Endothelial cell of umbilical vein (primary cell): ENCODE measurements at regions not wholly inside any gene's neighbourhood (a gene's known extent, or its start where the extent isn't known, plus 50 kb on each side); places are given as distances from the start of the nearest gene placed in this dataset.

ENCODE experiments used
- BruUV-seq: library from RNA; stranded (reverse); fragments of 400-500 nt; replicated peaks from 2 replicates; lab custom pipeline; 2021; lab: Mats Ljungman, UMichigan
- CTCF ChIA-PET: fragments of 300-600, 350-600 bp; sonication (Branson Sonifier 250); formaldehyde crosslinking; loops from one replicate; lab custom pipeline; 2021; ENCODE audit warnings: antibody characterized with exemption, inconsistent platforms; lab: Charles Lee
- POLR2A ChIA-PET: fragments of 300-600, 350-600 bp; sonication (Branson Sonifier 250); formaldehyde crosslinking; loops from one replicate; lab custom pipeline; 2021; ENCODE audit warnings: antibody characterized with exemption, inconsistent platforms; lab: Charles Lee
- DNase-seq: peaks from one replicate; pipeline ENCODE4 v3.0.0-alpha.2; 2011; ENCODE audit warnings: low read depth, low spot score
- FAIRE-seq: peaks from 2 replicates; lab custom pipeline; 2011; peaks lifted over from hg19 to GRCh38; lab: Jason Lieb, UNC
- H2AFZ ChIP-seq: 2 replicates; pipeline ENCODE4 v1.6.0; 2012; ENCODE audit warnings: low read depth, low read length, control low read depth, inconsistent platforms
- H3K27ac ChIP-seq: 2 replicates; pipeline ENCODE4 v1.5.1; 2011; ENCODE audit warnings: low read depth, mild to moderate bottlenecking, control low read depth, low read length, moderate library complexity; ENCODE audit not compliant: insufficient read depth
- H3K27me3 ChIP-seq, 2 experiments: 2 replicates each; pipeline versions ENCODE4 v1.6.0 to v1.6.1; 2011; ENCODE audit warnings: low read length in 2 of 2, mixed read lengths in 1 of 2; ENCODE audit not compliant: control insufficient read depth in 2 of 2, insufficient read depth in 2 of 2
- H3K36me3 ChIP-seq, 2 experiments: 2 replicates in 1 of 2; 3 replicates in 1 of 2; pipeline ENCODE4 v1.5.1; 2011; ENCODE audit warnings: low read length in 2 of 2, mild to moderate bottlenecking in 1 of 2, moderate library complexity in 1 of 2; ENCODE audit not compliant: control insufficient read depth in 2 of 2, insufficient read depth in 2 of 2; ENCODE audit errors: extremely low read depth in 1 of 2
- H3K4me1 ChIP-seq: 3 replicates; pipeline ENCODE4 v1.5.1; 2011; ENCODE audit warnings: mild to moderate bottlenecking, low read length; ENCODE audit not compliant: control insufficient read depth, insufficient read depth; ENCODE audit errors: extremely low read depth
- H3K4me2 ChIP-seq: 2 replicates; pipeline ENCODE4 v1.6.1; 2011; ENCODE audit warnings: low read length, control low read depth, mixed read lengths; ENCODE audit not compliant: insufficient read depth
- H3K4me3 ChIP-seq, 3 experiments: fragments of 200-600 bp in 1 of 3; sonication (generic), shearing (Covaris generic) in 1 of 3; replicated peaks in 1 of 3; 2 replicates each; pipeline ENCODE4 v1.5.1; 2011 to 2016; ENCODE audit warnings: control low read depth in 3 of 3, low read length in 3 of 3, mild to moderate bottlenecking in 2 of 3, inconsistent platforms in 1 of 3, low read depth in 1 of 3, moderate library complexity in 1 of 3; ENCODE audit not compliant: insufficient read depth in 1 of 3
- H3K79me2 ChIP-seq: 2 replicates; pipeline ENCODE4 v1.6.0; 2012; ENCODE audit warnings: low read length, inconsistent platforms; ENCODE audit not compliant: control insufficient read depth, insufficient read depth
- H3K9ac ChIP-seq: replicated peaks from 2 replicates; pipeline ENCODE3; 2011; ENCODE audit warnings: low read length, control low read depth; ENCODE audit not compliant: insufficient read depth; ENCODE audit errors: extremely low read depth
- H3K9me1 ChIP-seq: replicated peaks from 3 replicates; pipeline ENCODE4 v1.6.0; 2011; ENCODE audit warnings: mild to moderate bottlenecking, low read length; ENCODE audit not compliant: control insufficient read depth, insufficient read depth; ENCODE audit errors: extremely low read depth
- H3K9me3 ChIP-seq: replicated peaks from 2 replicates; pipeline ENCODE4 v1.5.1; 2012; ENCODE audit warnings: low read length, inconsistent platforms; ENCODE audit not compliant: control insufficient read depth, insufficient read depth
- H4K20me1 ChIP-seq: replicated peaks from 2 replicates; pipeline ENCODE3; 2011; ENCODE audit warnings: mild to moderate bottlenecking, low read length; ENCODE audit not compliant: control insufficient read depth, insufficient read depth; ENCODE audit errors: extremely low read depth
- CTCF ChIP-seq, 2 donors: IDR thresholded peaks; 1 replicate in 1 of 2; 2 replicates in 1 of 2; pipeline ENCODE4 v1.5.1; 2011; ENCODE audit warnings: low read length in 2 of 2, mild to moderate bottlenecking in 2 of 2, moderate library complexity in 2 of 2, control low read depth in 1 of 2, inconsistent platforms in 1 of 2, low read depth in 1 of 2; ENCODE audit not compliant: insufficient read depth in 1 of 2; ENCODE audit errors: extremely low read depth in 1 of 2
- EZH2 ChIP-seq: IDR thresholded peaks from 2 replicates; pipeline ENCODE4 v1.6.1; 2012; ENCODE audit warnings: borderline replicate concordance, low read depth, mild to moderate bottlenecking, moderate library complexity, low read length, inconsistent platforms; ENCODE audit not compliant: severe bottlenecking
- FOS ChIP-seq: IDR thresholded peaks from 2 replicates; pipeline ENCODE4 v1.6.1; 2011; ENCODE audit warnings: mild to moderate bottlenecking, low read length, moderate library complexity, borderline replicate concordance; ENCODE audit not compliant: insufficient read depth
- GATA2 ChIP-seq: IDR thresholded peaks from 2 replicates; pipeline ENCODE4 v1.7.0; 2011; ENCODE audit warnings: low read depth, mild to moderate bottlenecking, moderate library complexity, mixed read lengths, low read length; ENCODE audit not compliant: insufficient read length, insufficient read depth
- JUN ChIP-seq: IDR thresholded peaks from 2 replicates; pipeline ENCODE4 v1.6.1; 2011; ENCODE audit warnings: borderline replicate concordance, low read depth; ENCODE audit not compliant: insufficient read length, insufficient read depth
- MAX ChIP-seq: IDR thresholded peaks from 2 replicates; pipeline ENCODE4 v1.6.1; 2011; ENCODE audit not compliant: insufficient read depth, insufficient read length
- MYC ChIP-seq: IDR thresholded peaks from one replicate; pipeline ENCODE4 v1.6.1; 2011; ENCODE audit warnings: mild to moderate bottlenecking, low read depth, low read length
- POLR2A ChIP-seq: IDR thresholded peaks from 2 replicates; pipeline ENCODE4 v1.6.1; 2012; ENCODE audit warnings: low read depth, mild to moderate bottlenecking, control low read depth, low read length
- POLR2AphosphoS5 ChIP-seq: IDR thresholded peaks from 2 replicates; pipeline ENCODE4 v1.6.1; 2012; ENCODE audit warnings: low read depth, mild to moderate bottlenecking, control low read depth, low read length, moderate library complexity; ENCODE audit not compliant: insufficient read depth
- dilution Hi-C: fragments of 300-500 bp; cut with MboI; formaldehyde crosslinking; loops from one replicate; pipeline ENCODE4 v1.15.0; 2019; ENCODE audit warnings: low sequenced_read_pairs; ENCODE audit not compliant: extremely low pct_ligation_motif_present
- intact Hi-C: fragments of 100-400 bp; cut with micrococcal nuclease; formaldehyde crosslinking; loops from one replicate; pipeline ENCODE4 v1.10.0; 2022

GRCh38 chr2:221103930-221104329, 468.2 kb downstream of the EPHA4 start:
- H3K27ac ChIP-seq: no peak overlapping the region
- CTCF ChIA-PET: interaction anchor here (1.0 kb wide), 1 partner anchor 469 kb away, joined by 4 read pairs; no protein-coding TSS in a partner anchor
- POLR2A ChIA-PET: no interaction called here
- dilution Hi-C loops: no loop called here
- FAIRE-seq (no peak), DNase-seq (peak; percentile 42)
- peaks cover 11% of the 10 kb centered on the region for H3K4me1 ChIP-seq
- H4K20me1 ChIP-seq: no peaks in the 10 kb centered on the region
- H2AFZ ChIP-seq: peak overlapping the region; percentile 77
- TF ChIP-seq POLR2A: no peak
- TF ChIP-seq GATA2: no peak
- TF ChIP-seq MAX: no peak
- TF ChIP-seq FOS: no peak
- TF ChIP-seq POLR2AphosphoS5: no peak
- TF ChIP-seq EZH2: no peak
- TF ChIP-seq JUN: no peak
- TF ChIP-seq MYC: no peak
- intact Hi-C loops: loop anchor here (2.0 kb wide), 1 partner anchor 469 kb away; the partner anchor contains the start of gene EPHA4
- BruUV-seq: no TSS peak
- no peaks in the 10 kb centered on the region for H3K79me2 ChIP-seq
- H3K36me3 ChIP-seq: no peaks in the 10 kb centered on the region
- no peaks in the 10 kb centered on the region for H3K9me3 ChIP-seq
- H3K9ac ChIP-seq: peak overlapping the region; percentile 4
- H3K9me1 ChIP-seq: no peaks in the 10 kb centered on the region
- H3K27me3 ChIP-seq: no peaks in the 10 kb centered on the region
- H3K4me2 ChIP-seq: peak overlapping the region; percentile 23
- H3K4me3 ChIP-seq: no peak overlapping the region

GRCh38 chr2:221104361-221104811, 467.7 kb downstream of the EPHA4 start:
- peak overlapping the region; percentile 38 for H3K4me2 ChIP-seq

More at GRCh38 chr2:221104361-221104811, 467.7 kb downstream of the EPHA4 start:
- Histone ChIP-seq H3K36me3 (no peaks in the 10 kb centered on the region), H3K4me1 (peaks cover 11% of the 10 kb centered on the region), H3K4me3 (no peak overlapping the region), H2AFZ (peak overlapping the region; percentile 77), H3K27me3 (no peaks in the 10 kb centered on the region), H3K79me2 (no peaks in the 10 kb centered on the region), H4K20me1 (no peaks in the 10 kb centered on the region), H3K9me1 (no peaks in the 10 kb centered on the region), H3K27ac (no peak overlapping the region), H3K9me3 (no peaks in the 10 kb centered on the region), H3K9ac (peak overlapping the region; percentile 4)
- CTCF ChIA-PET: interaction anchor here (1.0 kb wide), 1 partner anchor 469 kb away, joined by 4 read pairs; no protein-coding TSS in a partner anchor
- dilution Hi-C loops: no loop called here
- intact Hi-C loops: loop anchor here (2.0 kb wide), 1 partner anchor 468 kb away; the partner anchor contains the start of gene EPHA4
- POLR2A ChIA-PET: no interaction called here
- TF ChIP-seq EZH2 (no peak), CTCF (IDR thresholded peaks at IDR 0.05; ENCODE audit: extremely low read depth in 1 of 2, insufficient read depth in 1 of 2, low read depth in 1 of 2, low read length in 2 of 2) (peak in 1 of 2 donors; percentile 26)
- BruUV-seq: no TSS peak
- peak; percentile 69 for DNase-seq
- FAIRE-seq: peak; percentile 69
